Esophagus muscularis mucosa (tissue), 4 donors: ENCODE measurements at regions not wholly inside any gene's neighbourhood (a gene's known extent, or its start where the extent isn't known, plus 50 kb on each side); places are given as distances from the start of the nearest gene placed in this dataset.

ENCODE experiments used
- EP300 ChIP-seq: sonication (generic); formaldehyde crosslinking; IDR thresholded peaks from one replicate; pipeline ENCODE4 v1.6.1; 2017; ENCODE audit warnings: antibody characterized with exemption
- POLR2A ChIP-seq: fragments of 450-650 bp; IDR thresholded peaks from one replicate; pipeline ENCODE4 v1.6.1; 2017; ENCODE audit warnings: antibody characterized with exemption, moderate library complexity, mild to moderate bottlenecking, low read depth
- POLR2AphosphoS5 ChIP-seq, 2 donors: sonication (generic); formaldehyde crosslinking; IDR thresholded peaks; one replicate each; pipeline ENCODE4 v1.6.1; 2017; ENCODE audit warnings: antibody characterized with exemption in 2 of 2
- TF ChIP-seq, protein P1 (sequence below), 3 experiments: fragments of 200-600 bp in 2 of 3; fragments of 450-650 bp in 1 of 3; sonication (generic) in 2 of 3; IDR thresholded peaks; one replicate each; pipeline ENCODE4 v1.5.1; 2017 to 2019; ENCODE audit warnings: antibody characterized with exemption in 3 of 3, mild to moderate bottlenecking in 2 of 3, moderate library complexity in 1 of 3

DNA sequence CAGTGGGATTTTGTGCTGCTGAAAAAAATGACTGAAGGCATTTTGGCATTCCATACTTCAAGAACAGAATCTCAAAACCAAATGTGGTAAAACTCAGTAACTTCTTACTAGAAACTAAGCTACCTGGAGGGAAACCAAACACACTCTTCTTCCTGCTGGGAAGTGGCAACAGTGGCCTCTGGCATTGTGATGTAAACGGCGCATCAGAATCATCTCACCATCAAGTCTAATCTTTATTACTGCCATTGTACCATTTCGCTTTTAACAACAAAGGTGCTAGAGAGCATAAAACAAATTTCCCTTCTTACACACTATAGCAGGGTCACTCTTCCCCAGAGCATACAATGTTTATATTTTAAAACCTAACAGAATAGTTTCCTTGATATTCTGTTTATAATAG, 101.6 kb upstream of the CEP162 start:
- TF ChIP-seq, protein P1, sequence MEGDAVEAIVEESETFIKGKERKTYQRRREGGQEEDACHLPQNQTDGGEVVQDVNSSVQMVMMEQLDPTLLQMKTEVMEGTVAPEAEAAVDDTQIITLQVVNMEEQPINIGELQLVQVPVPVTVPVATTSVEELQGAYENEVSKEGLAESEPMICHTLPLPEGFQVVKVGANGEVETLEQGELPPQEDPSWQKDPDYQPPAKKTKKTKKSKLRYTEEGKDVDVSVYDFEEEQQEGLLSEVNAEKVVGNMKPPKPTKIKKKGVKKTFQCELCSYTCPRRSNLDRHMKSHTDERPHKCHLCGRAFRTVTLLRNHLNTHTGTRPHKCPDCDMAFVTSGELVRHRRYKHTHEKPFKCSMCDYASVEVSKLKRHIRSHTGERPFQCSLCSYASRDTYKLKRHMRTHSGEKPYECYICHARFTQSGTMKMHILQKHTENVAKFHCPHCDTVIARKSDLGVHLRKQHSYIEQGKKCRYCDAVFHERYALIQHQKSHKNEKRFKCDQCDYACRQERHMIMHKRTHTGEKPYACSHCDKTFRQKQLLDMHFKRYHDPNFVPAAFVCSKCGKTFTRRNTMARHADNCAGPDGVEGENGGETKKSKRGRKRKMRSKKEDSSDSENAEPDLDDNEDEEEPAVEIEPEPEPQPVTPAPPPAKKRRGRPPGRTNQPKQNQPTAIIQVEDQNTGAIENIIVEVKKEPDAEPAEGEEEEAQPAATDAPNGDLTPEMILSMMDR (IDR thresholded peaks at IDR 0.05): no peak
- TF ChIP-seq POLR2AphosphoS5 (IDR thresholded peaks at IDR 0.05) (no peak), POLR2A (no peak), EP300 (no peak)
